ENCODE measurements at regions not wholly inside any gene's neighbourhood (a gene's known extent, or its start where the extent isn't known, plus 50 kb on each side); places are given as distances from the start of the nearest gene placed in this dataset.

GRCh38 chr2:129904532-129905446 lies 74.7 kb upstream of the RAB6C start:
- DNase-seq (ENCODE audit: low spot score), result no peak

- no peak for DNase-seq (ENCODE audit: low spot score)
Observed at GRCh38 chr2:129905664-129906081, 73.8 kb upstream of the RAB6C start.

GRCh38 chr2:129906139-129906860 lies 73.2 kb upstream of the RAB6C start:
- no peak for DNase-seq (ENCODE audit: low spot score)

- DNase-seq (ENCODE audit: low spot score), result no peak
Observed at GRCh38 chr2:129906861-129907235, 72.6 kb upstream of the RAB6C start.

GRCh38 chr2:129907256-129907998 lies 72.0 kb upstream of the RAB6C start:
- no peak for DNase-seq (ENCODE audit: low spot score)

- DNase-seq (ENCODE audit: low spot score), result no peak
Observed at GRCh38 chr2:129908721-129909373, 70.6 kb upstream of the RAB6C start.

GRCh38 chr2:129909651-129910418 lies 69.6 kb upstream of the RAB6C start:
- no peak for DNase-seq (ENCODE audit: low spot score)

GRCh38 chr2:129910446-129911362 lies 68.8 kb upstream of the RAB6C start:
- DNase-seq (ENCODE audit: low spot score), result no peak

- DNase-seq (ENCODE audit: low spot score), result no peak
Observed at GRCh38 chr2:129911363-129912065, 68.0 kb upstream of the RAB6C start.

GRCh38 chr2:129912066-129912820 lies 67.2 kb upstream of the RAB6C start:
- DNase-seq (ENCODE audit: low spot score), result no peak

GRCh38 chr2:129912871-129913694 lies 66.4 kb upstream of the RAB6C start:
- no peak for DNase-seq (ENCODE audit: low spot score)

- no peak for DNase-seq (ENCODE audit: low spot score)
Observed at GRCh38 chr2:129913695-129914495, 65.6 kb upstream of the RAB6C start.

- DNase-seq (ENCODE audit: low spot score), result no peak
Observed at GRCh38 chr2:129914538-129915302, 64.7 kb upstream of the RAB6C start.

GRCh38 chr2:129915303-129915840 lies 64.1 kb upstream of the RAB6C start:
- no peak for DNase-seq (ENCODE audit: low spot score)

GRCh38 chr2:129918604-129919003 lies 60.9 kb upstream of the RAB6C start:
- no peak for DNase-seq (ENCODE audit: low spot score)
